ENCODE measurements at regions not wholly inside any gene's neighbourhood (a gene's known extent, or its start where the extent isn't known, plus 50 kb on each side); places are given as distances from the start of the nearest gene placed in this dataset.

- ChIA-PET POLR2A (ENCODE audit: low non-redundant PET) (no interaction called here), CTCF (no interaction called here)
- no peak overlapping the region for H3K4me3 ChIP-seq (ENCODE audit: low read depth, low read length, poor library complexity, severe bottlenecking)
- BruUV-seq (replicated peaks): no TSS peak
- H3K27ac ChIP-seq (ENCODE audit: low read depth, low read length, poor library complexity, severe bottlenecking): no peak overlapping the region
- H3K9me3 ChIP-seq (ENCODE audit: low read depth, low read length, poor library complexity, severe bottlenecking): no peaks in the 10 kb centered on the region
- H3K27me3 ChIP-seq (replicated peaks; ENCODE audit: insufficient read depth, low read depth, low read length, poor library complexity): peaks cover under 1% of the 10 kb centered on the region
- DNase-seq (ENCODE audit: low spot score): no peak
- no peaks in the 10 kb centered on the region for H3K36me3 ChIP-seq (ENCODE audit: insufficient read depth, low read length, poor library complexity, severe bottlenecking)
- peaks cover 7% of the 10 kb centered on the region for H3K4me1 ChIP-seq (ENCODE audit: insufficient read depth, low read length, poor library complexity, severe bottlenecking)
- TF ChIP-seq CTCF (conservative IDR thresholded peaks at IDR 0.05; ENCODE audit: low read depth, low read length) (no peak), EZH2 (IDR thresholded peaks at IDR 0.05; ENCODE audit: borderline replicate concordance, low read depth, low read length, poor library complexity, severe bottlenecking) (no peak)
- intact Hi-C loops (cut with micrococcal nuclease; ENCODE audit: unreplicated experiment): no loop called here
Measured at GRCh38 chr17:53141731-53142130, 681.0 kb upstream of the KIF2B start.

- DNase-seq (ENCODE audit: low spot score): no peak
- Histone ChIP-seq H3K4me1 (ENCODE audit: insufficient read depth, low read length, poor library complexity, severe bottlenecking) (peaks cover 7% of the 10 kb centered on the region), H3K27ac (ENCODE audit: low read depth, low read length, poor library complexity, severe bottlenecking) (no peak overlapping the region), H3K9me3 (ENCODE audit: low read depth, low read length, poor library complexity, severe bottlenecking) (no peaks in the 10 kb centered on the region), H3K27me3 (replicated peaks; ENCODE audit: insufficient read depth, low read depth, low read length, poor library complexity) (peaks cover 5% of the 10 kb centered on the region), H3K4me3 (ENCODE audit: low read depth, low read length, poor library complexity, severe bottlenecking) (no peak overlapping the region), H3K36me3 (ENCODE audit: insufficient read depth, low read length, poor library complexity, severe bottlenecking) (no peaks in the 10 kb centered on the region)
- POLR2A ChIA-PET (ENCODE audit: low non-redundant PET): no interaction called here
- CTCF ChIA-PET: no interaction called here
- intact Hi-C loops (cut with micrococcal nuclease; ENCODE audit: unreplicated experiment): no loop called here
- no peak for TF ChIP-seq EZH2 (IDR thresholded peaks at IDR 0.05; ENCODE audit: borderline replicate concordance, low read depth, low read length, poor library complexity, severe bottlenecking)
- no peak for TF ChIP-seq CTCF (conservative IDR thresholded peaks at IDR 0.05; ENCODE audit: low read depth, low read length)
- no TSS peak for BruUV-seq (replicated peaks)
Measured at GRCh38 chr17:53141280-53141679, 681.4 kb upstream of the KIF2B start.

GRCh38 chr17:53137869-53138268 is 684.9 kb upstream of the KIF2B start:
- DNase-seq (ENCODE audit: low spot score): no peak
- Histone ChIP-seq H3K27ac (ENCODE audit: low read depth, low read length, poor library complexity, severe bottlenecking) (no peak overlapping the region), H3K27me3 (replicated peaks; ENCODE audit: insufficient read depth, low read depth, low read length, poor library complexity) (peaks cover 23% of the 10 kb centered on the region), H3K4me1 (ENCODE audit: insufficient read depth, low read length, poor library complexity, severe bottlenecking) (peaks cover 7% of the 10 kb centered on the region), H3K4me3 (ENCODE audit: low read depth, low read length, poor library complexity, severe bottlenecking) (no peak overlapping the region), H3K9me3 (ENCODE audit: low read depth, low read length, poor library complexity, severe bottlenecking) (no peaks in the 10 kb centered on the region), H3K36me3 (ENCODE audit: insufficient read depth, low read length, poor library complexity, severe bottlenecking) (no peaks in the 10 kb centered on the region)
- CTCF ChIA-PET: no interaction called here
- no peak for TF ChIP-seq CTCF (conservative IDR thresholded peaks at IDR 0.05; ENCODE audit: low read depth, low read length)
- no peak for TF ChIP-seq EZH2 (IDR thresholded peaks at IDR 0.05; ENCODE audit: borderline replicate concordance, low read depth, low read length, poor library complexity, severe bottlenecking)
- intact Hi-C loops (cut with micrococcal nuclease; ENCODE audit: unreplicated experiment): no loop called here
- POLR2A ChIA-PET (ENCODE audit: low non-redundant PET): no interaction called here
- no TSS peak for BruUV-seq (replicated peaks)

All from A673 (cell line).